ENCODE measurements at regions not wholly inside any gene's neighbourhood (a gene's known extent, or its start where the extent isn't known, plus 50 kb on each side); places are given as distances from the start of the nearest gene placed in this dataset.

- H3K9me3 ChIP-seq (ENCODE audit: control insufficient read depth in 1 of 2, low read length in 2 of 2) = no peaks in the 10 kb centered on the region
- POLR2A ChIA-PET (ENCODE audit: partially characterized antibody) = no interaction called here
- DNase-seq = no peak
- no peaks in the 10 kb centered on the region for H3K36me3 ChIP-seq (ENCODE audit: insufficient read depth, low read length)
- Mint-ChIP-seq H3K4me1 (peaks cover 0 to 5% (median under 1%) of the 10 kb centered on the region in 4 donors), H3K4me3 (no peak overlapping the region), H3K36me3 (no peaks in the 10 kb centered on the region), H3K27ac (no peak overlapping the region), H3K27me3 (peaks cover 4 to 10% of the 10 kb centered on the region in 2 donors), H3K9me3 (peaks cover 0 to 5% (median 0%) of the 10 kb centered on the region in 8 donors)
- CTCF ChIA-PET (ENCODE audit: partially characterized antibody) = no interaction called here
- H3K27ac ChIP-seq (ENCODE audit: low read depth, low read length) = no peak overlapping the region
- no peaks in the 10 kb centered on the region for H3K4me1 ChIP-seq (ENCODE audit: insufficient read depth, low read length)
- no peaks in the 10 kb centered on the region for H3K27me3 ChIP-seq (ENCODE audit: insufficient read depth, low read length)
- H3K4me3 ChIP-seq (ENCODE audit: low read length in 2 of 2) = no peak overlapping the region
- intact Hi-C loops (cut with micrococcal nuclease) = no loop called here
Measured at GRCh38 chr3:137061186-137061585, 103.4 kb downstream of the IL20RB start.

GRCh38 chr3:137062250-137062649 lies 104.5 kb downstream of the IL20RB start:
- H3K4me1 ChIP-seq (ENCODE audit: insufficient read depth, low read length) = no peaks in the 10 kb centered on the region
- CTCF ChIA-PET (ENCODE audit: partially characterized antibody) = no interaction called here
- Mint-ChIP-seq H3K4me3 (no peak overlapping the region), H3K36me3 (no peaks in the 10 kb centered on the region), H3K9me3 (peaks cover 0 to 5% (median 0%) of the 10 kb centered on the region in 8 donors), H3K27ac (no peak overlapping the region), H3K4me1 (peaks cover 0 to 5% (median under 1%) of the 10 kb centered on the region in 4 donors), H3K27me3 (peaks cover 4 to 10% of the 10 kb centered on the region in 2 donors)
- POLR2A ChIA-PET (ENCODE audit: partially characterized antibody) = no interaction called here
- no peak for DNase-seq
- no peak overlapping the region for H3K4me3 ChIP-seq (ENCODE audit: low read length in 2 of 2)
- H3K36me3 ChIP-seq (ENCODE audit: insufficient read depth, low read length) = no peaks in the 10 kb centered on the region
- intact Hi-C loops (cut with micrococcal nuclease) = no loop called here
- H3K9me3 ChIP-seq (ENCODE audit: control insufficient read depth in 1 of 2, low read length in 2 of 2) = no peaks in the 10 kb centered on the region
- H3K27ac ChIP-seq (ENCODE audit: low read depth, low read length) = no peak overlapping the region
- no peaks in the 10 kb centered on the region for H3K27me3 ChIP-seq (ENCODE audit: insufficient read depth, low read length)

GRCh38 chr3:137065381-137065780 lies 107.6 kb downstream of the IL20RB start:
- Histone ChIP-seq H3K4me3 (ENCODE audit: low read length in 2 of 2) (no peak overlapping the region), H3K27ac (ENCODE audit: low read depth, low read length) (no peak overlapping the region), H3K36me3 (ENCODE audit: insufficient read depth, low read length) (no peaks in the 10 kb centered on the region), H3K9me3 (ENCODE audit: control insufficient read depth in 1 of 2, low read length in 2 of 2) (no peaks in the 10 kb centered on the region), H3K4me1 (ENCODE audit: insufficient read depth, low read length) (no peaks in the 10 kb centered on the region), H3K27me3 (ENCODE audit: insufficient read depth, low read length) (no peaks in the 10 kb centered on the region)
- Mint-ChIP-seq H3K36me3 (no peaks in the 10 kb centered on the region), H3K4me3 (peak overlapping the region in 1 of 8 donors; percentile 14), H3K27me3 (peaks cover 2 to 7% of the 10 kb centered on the region in 2 donors), H3K9me3 (peaks cover 0 to 3% (median 0%) of the 10 kb centered on the region in 8 donors), H3K4me1 (peaks cover 0 to 5% (median under 1%) of the 10 kb centered on the region in 4 donors), H3K27ac (no peak overlapping the region)
- intact Hi-C loops (cut with micrococcal nuclease) = no loop called here
- ChIA-PET POLR2A (ENCODE audit: partially characterized antibody) (no interaction called here), CTCF (ENCODE audit: partially characterized antibody) (interaction anchor here (0.6 kb wide), 1 partner anchor 646 kb away, joined by 3 read pairs; no protein-coding TSS in a partner anchor)
- DNase-seq = no peak

- Mint-ChIP-seq H3K36me3 (no peaks in the 10 kb centered on the region), H3K4me1 (peaks cover 0 to 5% (median under 1%) of the 10 kb centered on the region in 4 donors), H3K9me3 (peaks cover 0 to 3% (median 1%) of the 10 kb centered on the region in 8 donors), H3K27ac (no peak overlapping the region), H3K27me3 (peaks cover 2 to 6% of the 10 kb centered on the region in 2 donors), H3K4me3 (no peak overlapping the region)
- Histone ChIP-seq H3K4me3 (ENCODE audit: low read length in 2 of 2) (no peak overlapping the region), H3K36me3 (ENCODE audit: insufficient read depth, low read length) (no peaks in the 10 kb centered on the region), H3K27ac (ENCODE audit: low read depth, low read length) (no peak overlapping the region), H3K9me3 (ENCODE audit: control insufficient read depth in 1 of 2, low read length in 2 of 2) (no peaks in the 10 kb centered on the region), H3K4me1 (ENCODE audit: insufficient read depth, low read length) (no peaks in the 10 kb centered on the region), H3K27me3 (ENCODE audit: insufficient read depth, low read length) (no peaks in the 10 kb centered on the region)
- no peak for DNase-seq
- intact Hi-C loops (cut with micrococcal nuclease) = no loop called here
- ChIA-PET CTCF (ENCODE audit: partially characterized antibody) (no interaction called here), POLR2A (ENCODE audit: partially characterized antibody) (no interaction called here)
Measured at GRCh38 chr3:137066092-137066491, 108.3 kb downstream of the IL20RB start.

GRCh38 chr3:137071104-137071503 lies 113.3 kb downstream of the IL20RB start:
- no peak overlapping the region for H3K4me3 ChIP-seq (ENCODE audit: low read length in 2 of 2)
- intact Hi-C loops (cut with micrococcal nuclease) = no loop called here
- peaks cover 13 to 21% of the 10 kb centered on the region in 2 donors for H3K27me3 Mint-ChIP-seq
- no peaks in the 10 kb centered on the region for H3K9me3 ChIP-seq (ENCODE audit: control insufficient read depth in 1 of 2, low read length in 2 of 2)
- DNase-seq = no peak
- H3K4me3 Mint-ChIP-seq = no peak overlapping the region
- no peaks in the 10 kb centered on the region for H3K27me3 ChIP-seq (ENCODE audit: insufficient read depth, low read length)
- no peak overlapping the region for H3K27ac Mint-ChIP-seq
- no peaks in the 10 kb centered on the region for H3K4me1 Mint-ChIP-seq
- peaks cover 0 to 3% (median 0%) of the 10 kb centered on the region in 8 donors for H3K9me3 Mint-ChIP-seq
- H3K36me3 Mint-ChIP-seq = no peaks in the 10 kb centered on the region
- no peaks in the 10 kb centered on the region for H3K36me3 ChIP-seq (ENCODE audit: insufficient read depth, low read length)
- ChIA-PET POLR2A (ENCODE audit: partially characterized antibody) (no interaction called here), CTCF (ENCODE audit: partially characterized antibody) (no interaction called here)
- H3K27ac ChIP-seq (ENCODE audit: low read depth, low read length) = no peak overlapping the region
- H3K4me1 ChIP-seq (ENCODE audit: insufficient read depth, low read length) = no peaks in the 10 kb centered on the region

- Histone ChIP-seq H3K4me3 (ENCODE audit: low read length in 2 of 2) (no peak overlapping the region), H3K36me3 (ENCODE audit: insufficient read depth, low read length) (no peaks in the 10 kb centered on the region), H3K27me3 (ENCODE audit: insufficient read depth, low read length) (peaks cover 6% of the 10 kb centered on the region), H3K27ac (ENCODE audit: low read depth, low read length) (no peak overlapping the region), H3K9me3 (ENCODE audit: control insufficient read depth in 1 of 2, low read length in 2 of 2) (no peaks in the 10 kb centered on the region), H3K4me1 (ENCODE audit: insufficient read depth, low read length) (no peaks in the 10 kb centered on the region)
- peaks cover 13 to 40% of the 10 kb centered on the region in 2 donors for H3K27me3 Mint-ChIP-seq
- no peak overlapping the region for H3K4me3 Mint-ChIP-seq
- no peak overlapping the region for H3K27ac Mint-ChIP-seq
- POLR2A ChIA-PET (ENCODE audit: partially characterized antibody) = no interaction called here
- intact Hi-C loops (cut with micrococcal nuclease) = no loop called here
- H3K4me1 Mint-ChIP-seq = no peaks in the 10 kb centered on the region
- no peaks in the 10 kb centered on the region for H3K36me3 Mint-ChIP-seq
- CTCF ChIA-PET (ENCODE audit: partially characterized antibody) = no interaction called here
- no peak for DNase-seq
- peaks cover 0 to 3% (median 0%) of the 10 kb centered on the region in 8 donors for H3K9me3 Mint-ChIP-seq
Measured at GRCh38 chr3:137075020-137075419, 117.2 kb downstream of the IL20RB start.

- no peaks in the 10 kb centered on the region for H3K36me3 ChIP-seq (ENCODE audit: insufficient read depth, low read length)
- Mint-ChIP-seq H3K4me1 (no peaks in the 10 kb centered on the region), H3K36me3 (no peaks in the 10 kb centered on the region), H3K27ac (no peak overlapping the region), H3K27me3 (peaks cover 16 to 44% of the 10 kb centered on the region in 2 donors), H3K4me3 (no peak overlapping the region), H3K9me3 (peaks cover 0 to 2% (median 0%) of the 10 kb centered on the region in 8 donors)
- POLR2A ChIA-PET (ENCODE audit: partially characterized antibody) = no interaction called here
- DNase-seq = no peak
- CTCF ChIA-PET (ENCODE audit: partially characterized antibody) = no interaction called here
- intact Hi-C loops (cut with micrococcal nuclease) = no loop called here
- H3K27me3 ChIP-seq (ENCODE audit: insufficient read depth, low read length) = peaks cover 6% of the 10 kb centered on the region
- H3K9me3 ChIP-seq (ENCODE audit: control insufficient read depth in 1 of 2, low read length in 2 of 2) = no peaks in the 10 kb centered on the region
- H3K4me3 ChIP-seq (ENCODE audit: low read length in 2 of 2) = no peak overlapping the region
- H3K27ac ChIP-seq (ENCODE audit: low read depth, low read length) = no peak overlapping the region
- no peaks in the 10 kb centered on the region for H3K4me1 ChIP-seq (ENCODE audit: insufficient read depth, low read length)
Measured at GRCh38 chr3:137078040-137078439, 120.3 kb downstream of the IL20RB start.

GRCh38 chr3:137079571-137079970 lies 121.8 kb downstream of the IL20RB start:
- Mint-ChIP-seq H3K4me3 (no peak overlapping the region), H3K27ac (no peak overlapping the region), H3K4me1 (no peaks in the 10 kb centered on the region), H3K27me3 (peaks cover 18 to 41% of the 10 kb centered on the region in 2 donors), H3K9me3 (peaks cover 0 to 2% (median 0%) of the 10 kb centered on the region in 8 donors), H3K36me3 (no peaks in the 10 kb centered on the region)
- no peaks in the 10 kb centered on the region for H3K4me1 ChIP-seq (ENCODE audit: insufficient read depth, low read length)
- no peak overlapping the region for H3K4me3 ChIP-seq (ENCODE audit: low read length in 2 of 2)
- peaks cover 6% of the 10 kb centered on the region for H3K27me3 ChIP-seq (ENCODE audit: insufficient read depth, low read length)
- ChIA-PET POLR2A (ENCODE audit: partially characterized antibody) (no interaction called here), CTCF (ENCODE audit: partially characterized antibody) (no interaction called here)
- H3K36me3 ChIP-seq (ENCODE audit: insufficient read depth, low read length) = no peaks in the 10 kb centered on the region
- no peak overlapping the region for H3K27ac ChIP-seq (ENCODE audit: low read depth, low read length)
- intact Hi-C loops (cut with micrococcal nuclease) = no loop called here
- DNase-seq = no peak
- no peaks in the 10 kb centered on the region for H3K9me3 ChIP-seq (ENCODE audit: control insufficient read depth in 1 of 2, low read length in 2 of 2)

Data from CD4-positive, alpha-beta memory T cell (primary cell).